Stomach (tissue), 4 donors: ENCODE measurements at regions not wholly inside any gene's neighbourhood (a gene's known extent, or its start where the extent isn't known, plus 50 kb on each side); places are given as distances from the start of the nearest gene placed in this dataset.

Source experiments
- POLR2A ChIP-seq, 4 donors: fragments of 450-650 bp; IDR thresholded peaks; one replicate each; pipeline ENCODE4 v1.6.1; 2016; ENCODE audit warnings: antibody characterized with exemption in 4 of 4, control low read depth in 2 of 4, mild to moderate bottlenecking in 1 of 4, moderate library complexity in 1 of 4
- TF ChIP-seq, protein P1 (sequence below), 7 experiments: fragments of 450-650 bp in 4 of 7; fragments of 200-600 bp in 3 of 7; sonication (generic) in 3 of 7; IDR thresholded peaks; one replicate each; pipeline ENCODE4 v1.5.1; 2016 to 2019; ENCODE audit warnings: antibody characterized with exemption in 7 of 7, control low read depth in 2 of 7, mild to moderate bottlenecking in 1 of 7

DNA sequence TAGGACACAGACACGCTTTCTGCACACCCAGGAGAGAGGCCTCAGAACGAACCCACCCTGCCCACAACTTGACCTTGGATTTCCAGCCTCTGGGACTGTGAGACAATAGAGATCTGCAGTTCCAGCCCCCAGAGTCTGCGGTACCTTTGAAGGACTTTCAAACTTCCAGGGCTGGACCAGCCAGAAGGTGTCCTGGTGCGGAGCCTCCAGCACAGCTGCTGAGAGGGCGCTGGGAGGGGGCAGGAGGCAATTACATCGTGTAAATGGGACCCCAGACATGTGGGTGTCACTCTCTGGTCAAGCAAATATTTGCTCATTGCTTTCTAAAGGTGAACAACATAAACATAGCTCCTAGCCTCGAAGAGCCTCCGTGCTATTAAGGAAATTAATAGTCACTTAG lies 58.7 kb upstream of the ACTRT2 start:
- TF ChIP-seq, protein P1, sequence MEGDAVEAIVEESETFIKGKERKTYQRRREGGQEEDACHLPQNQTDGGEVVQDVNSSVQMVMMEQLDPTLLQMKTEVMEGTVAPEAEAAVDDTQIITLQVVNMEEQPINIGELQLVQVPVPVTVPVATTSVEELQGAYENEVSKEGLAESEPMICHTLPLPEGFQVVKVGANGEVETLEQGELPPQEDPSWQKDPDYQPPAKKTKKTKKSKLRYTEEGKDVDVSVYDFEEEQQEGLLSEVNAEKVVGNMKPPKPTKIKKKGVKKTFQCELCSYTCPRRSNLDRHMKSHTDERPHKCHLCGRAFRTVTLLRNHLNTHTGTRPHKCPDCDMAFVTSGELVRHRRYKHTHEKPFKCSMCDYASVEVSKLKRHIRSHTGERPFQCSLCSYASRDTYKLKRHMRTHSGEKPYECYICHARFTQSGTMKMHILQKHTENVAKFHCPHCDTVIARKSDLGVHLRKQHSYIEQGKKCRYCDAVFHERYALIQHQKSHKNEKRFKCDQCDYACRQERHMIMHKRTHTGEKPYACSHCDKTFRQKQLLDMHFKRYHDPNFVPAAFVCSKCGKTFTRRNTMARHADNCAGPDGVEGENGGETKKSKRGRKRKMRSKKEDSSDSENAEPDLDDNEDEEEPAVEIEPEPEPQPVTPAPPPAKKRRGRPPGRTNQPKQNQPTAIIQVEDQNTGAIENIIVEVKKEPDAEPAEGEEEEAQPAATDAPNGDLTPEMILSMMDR (IDR thresholded peaks at IDR 0.05) = no peak
- TF ChIP-seq POLR2A (IDR thresholded peaks at IDR 0.05) = no peak
